AG04449 (cell line): ENCODE measurements at regions not wholly inside any gene's neighbourhood (a gene's known extent, or its start where the extent isn't known, plus 50 kb on each side); places are given as distances from the start of the nearest gene placed in this dataset.

Experiments
- CTCF ChIA-PET: fragments of 350-600 bp; formaldehyde crosslinking; extraction: SDS; loops from one replicate; lab custom pipeline; 2021; ENCODE audit warnings: antibody characterized with exemption; lab: Yijun Ruan, JAX
- POLR2A ChIA-PET: fragments of 400-600, 350-600 bp; formaldehyde crosslinking; extraction: SDS; loops from one replicate; lab custom pipeline; 2020; ENCODE audit warnings: antibody characterized with exemption, inconsistent platforms; lab: Yijun Ruan, JAX
- DNase-seq: peaks from one replicate; pipeline ENCODE4 v3.0.0-alpha.2; 2010; ENCODE audit warnings: low read depth, low spot score
- H3K4me3 ChIP-seq: 2 replicates; pipeline ENCODE4 v1.5.1; 2011; ENCODE audit warnings: low read depth, mild to moderate bottlenecking, control low read depth, low read length
- TF ChIP-seq, protein P1 (sequence below): IDR thresholded peaks from one replicate; pipeline ENCODE4 v1.5.1; 2011; ENCODE audit warnings: mild to moderate bottlenecking, moderate library complexity, low read length, control low read depth, inconsistent platforms; ENCODE audit not compliant: insufficient read depth; ENCODE audit errors: missing control alignments

GRCh38 chr11:109731451-109731850, 309.5 kb downstream of the C11orf87 start:
- TF ChIP-seq, protein P1, sequence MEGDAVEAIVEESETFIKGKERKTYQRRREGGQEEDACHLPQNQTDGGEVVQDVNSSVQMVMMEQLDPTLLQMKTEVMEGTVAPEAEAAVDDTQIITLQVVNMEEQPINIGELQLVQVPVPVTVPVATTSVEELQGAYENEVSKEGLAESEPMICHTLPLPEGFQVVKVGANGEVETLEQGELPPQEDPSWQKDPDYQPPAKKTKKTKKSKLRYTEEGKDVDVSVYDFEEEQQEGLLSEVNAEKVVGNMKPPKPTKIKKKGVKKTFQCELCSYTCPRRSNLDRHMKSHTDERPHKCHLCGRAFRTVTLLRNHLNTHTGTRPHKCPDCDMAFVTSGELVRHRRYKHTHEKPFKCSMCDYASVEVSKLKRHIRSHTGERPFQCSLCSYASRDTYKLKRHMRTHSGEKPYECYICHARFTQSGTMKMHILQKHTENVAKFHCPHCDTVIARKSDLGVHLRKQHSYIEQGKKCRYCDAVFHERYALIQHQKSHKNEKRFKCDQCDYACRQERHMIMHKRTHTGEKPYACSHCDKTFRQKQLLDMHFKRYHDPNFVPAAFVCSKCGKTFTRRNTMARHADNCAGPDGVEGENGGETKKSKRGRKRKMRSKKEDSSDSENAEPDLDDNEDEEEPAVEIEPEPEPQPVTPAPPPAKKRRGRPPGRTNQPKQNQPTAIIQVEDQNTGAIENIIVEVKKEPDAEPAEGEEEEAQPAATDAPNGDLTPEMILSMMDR: no peak
- no peak for DNase-seq
- CTCF ChIA-PET: no interaction called here

DNA sequence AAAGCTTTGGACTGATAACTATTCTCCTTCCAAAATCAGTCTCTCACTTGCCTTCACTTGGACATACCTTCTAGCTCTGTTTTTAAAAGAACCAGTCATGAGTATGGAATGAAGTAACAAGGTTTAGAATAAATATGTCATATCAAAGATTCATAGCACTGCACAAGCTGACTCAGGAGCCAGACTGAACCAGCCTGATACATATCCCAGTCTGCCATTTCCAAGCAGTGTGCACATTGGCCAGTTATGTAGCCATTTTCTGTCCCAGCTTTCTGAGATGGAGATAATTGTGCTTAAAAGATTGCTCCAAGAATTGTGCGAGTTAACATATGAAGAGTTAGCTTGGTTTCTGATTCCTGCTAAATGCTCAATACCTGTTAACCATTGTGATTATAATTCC, 311.3 kb downstream of the C11orf87 start:
- ChIA-PET CTCF (no interaction called here), POLR2A (interaction anchor here (1.3 kb wide), 1 partner anchor 207 kb away, joined by 3 read pairs; no protein-coding TSS in a partner anchor)
- TF ChIP-seq, protein P1: no peak
- no peak for DNase-seq
- no peak overlapping the region for H3K4me3 ChIP-seq

More at GRCh38 chr11:109731451-109731850, 309.5 kb downstream of the C11orf87 start:
- H3K4me3 ChIP-seq: no peak overlapping the region
- POLR2A ChIA-PET: no interaction called here

GRCh38 chr11:109734566-109734965, 312.6 kb downstream of the C11orf87 start:
- peak; percentile 4 for DNase-seq
- no peak overlapping the region for H3K4me3 ChIP-seq
- POLR2A ChIA-PET: no interaction called here
- CTCF ChIA-PET: no interaction called here
- TF ChIP-seq, protein P1: no peak

DNA sequence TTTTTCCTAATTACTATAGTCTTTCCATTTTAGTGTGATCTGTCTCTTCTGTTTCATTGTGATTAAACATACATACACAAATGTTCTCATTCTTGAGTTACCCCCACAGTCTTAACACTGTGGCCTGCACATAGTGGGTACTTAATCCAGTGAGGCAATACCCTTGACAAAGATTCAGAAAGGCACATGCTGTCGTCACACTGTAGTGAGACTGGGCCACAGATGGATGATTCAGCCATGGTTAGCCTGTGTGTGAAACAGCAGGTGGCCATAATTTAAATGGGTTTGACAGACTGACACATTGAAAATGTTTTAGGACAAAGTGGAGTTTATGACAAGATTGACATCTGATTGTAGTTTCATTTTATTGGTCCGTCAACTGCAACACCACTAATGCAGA, 313.1 kb downstream of the C11orf87 start:
- H3K4me3 ChIP-seq: no peak overlapping the region
- DNase-seq: no peak
- TF ChIP-seq, protein P1: no peak
- ChIA-PET POLR2A (no interaction called here), CTCF (no interaction called here)

GRCh38 chr11:109739379-109739778, 317.4 kb downstream of the C11orf87 start:
- TF ChIP-seq, protein P1: no peak
- no peak for DNase-seq
- no peak overlapping the region for H3K4me3 ChIP-seq
- CTCF ChIA-PET: interaction anchor here (1.1 kb wide), 1 partner anchor 200 kb away, joined by 3 read pairs; no protein-coding TSS in a partner anchor
- POLR2A ChIA-PET: no interaction called here

DNA sequence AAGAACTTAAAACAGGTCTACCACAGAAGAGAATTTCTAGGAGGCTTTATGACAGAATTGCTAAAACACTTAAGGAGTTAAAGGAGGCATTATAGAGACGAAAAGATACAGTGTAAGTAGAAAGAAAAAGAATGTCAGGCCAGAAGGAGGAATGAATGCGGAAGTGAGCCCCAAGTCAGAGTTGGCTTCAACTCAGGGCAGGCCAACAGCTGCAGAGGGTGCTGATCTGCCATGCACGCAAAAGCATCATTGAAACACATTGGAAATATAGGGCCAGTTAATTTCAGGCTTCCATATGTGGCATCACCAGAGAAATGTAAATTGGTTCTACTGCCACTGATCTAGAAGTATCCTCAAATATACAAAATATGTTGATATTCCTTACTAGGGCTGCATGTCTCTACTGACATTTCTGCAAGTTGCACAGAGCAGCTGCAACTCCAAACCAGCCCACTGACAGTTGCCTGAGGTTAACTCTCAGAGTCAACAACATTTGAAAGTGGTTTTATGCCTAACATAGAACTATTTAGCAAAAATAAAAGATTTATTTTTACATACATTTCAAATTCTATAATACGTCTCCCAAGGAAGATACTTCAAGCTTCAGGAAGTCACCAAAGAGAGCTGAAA, 324.1 kb downstream of the C11orf87 start:
- TF ChIP-seq, protein P1: no peak
- ChIA-PET POLR2A (no interaction called here), CTCF (interaction anchor here (0.8 kb wide), 1 partner anchor 26 kb away, joined by 3 read pairs; no protein-coding TSS in a partner anchor)
- DNase-seq: no peak
- no peak overlapping the region for H3K4me3 ChIP-seq
